Hepatocyte (in vitro differentiated cells): ENCODE measurements at regions not wholly inside any gene's neighbourhood (a gene's known extent, or its start where the extent isn't known, plus 50 kb on each side); places are given as distances from the start of the nearest gene placed in this dataset.

Experiments
- DNase-seq: peaks from one replicate; pipeline ENCODE4 v3.0.0-alpha.2; 2016; ENCODE audit warnings: low spot score
- H2AFZ ChIP-seq: fragments of 200-600 bp; sonication (generic); 2 replicates; pipeline ENCODE4 v1.6.0; 2016; ENCODE audit warnings: antibody characterized with exemption, mild to moderate bottlenecking
- H3K27ac ChIP-seq: fragments of 200-600 bp; sonication (generic); 2 replicates; pipeline ENCODE4 v1.5.1; 2016; ENCODE audit warnings: mild to moderate bottlenecking
- H3K27me3 ChIP-seq: fragments of 200-600 bp; sonication (generic); 2 replicates; pipeline ENCODE4 v1.6.1; 2016
- H3K36me3 ChIP-seq: fragments of 200-600 bp; sonication (generic); replicated peaks from 2 replicates; pipeline ENCODE4 v1.5.1; 2016; ENCODE audit warnings: low read depth; ENCODE audit not compliant: insufficient read depth
- H3K4me1 ChIP-seq: fragments of 200-600 bp; sonication (generic); 2 replicates; pipeline ENCODE4 v1.5.1; 2016; ENCODE audit warnings: mild to moderate bottlenecking, moderate library complexity; ENCODE audit not compliant: insufficient read depth
- H3K4me2 ChIP-seq: fragments of 200-600 bp; sonication (generic); 2 replicates; pipeline ENCODE4 v1.6.0; 2016
- H3K4me3 ChIP-seq: fragments of 200-600 bp; sonication (generic); 2 replicates; pipeline ENCODE4 v1.5.1; 2016; ENCODE audit warnings: mild to moderate bottlenecking
- H3K79me2 ChIP-seq: fragments of 200-600 bp; sonication (generic); 2 replicates; pipeline ENCODE4 v1.6.0; 2017; ENCODE audit warnings: mild to moderate bottlenecking
- H3K9me2 ChIP-seq: fragments of 200-600 bp; sonication (generic); replicated peaks from 2 replicates; pipeline ENCODE4 v1.6.0; 2017; ENCODE audit warnings: mild to moderate bottlenecking; ENCODE audit not compliant: insufficient read depth
- H3K9me3 ChIP-seq: fragments of 200-600 bp; sonication (generic); 2 replicates; pipeline ENCODE4 v1.5.1; 2016; ENCODE audit warnings: low read depth, mild to moderate bottlenecking
- H4K20me1 ChIP-seq: fragments of 200-600 bp; sonication (generic); 2 replicates; pipeline ENCODE4 v1.6.0; 2016; ENCODE audit warnings: mild to moderate bottlenecking; ENCODE audit not compliant: insufficient read depth, poor library complexity, severe bottlenecking
- CTCF ChIP-seq: fragments of 200-600 bp; sonication (generic); IDR thresholded peaks from 2 replicates; pipeline ENCODE4 v1.5.1; 2016; ENCODE audit warnings: antibody characterized with exemption, mild to moderate bottlenecking; ENCODE audit not compliant: poor library complexity
- EZH2 ChIP-seq: fragments of 200-600 bp; sonication (generic); IDR thresholded peaks from 2 replicates; pipeline ENCODE4 v1.6.1; 2016; ENCODE audit warnings: antibody characterized with exemption, mild to moderate bottlenecking, borderline replicate concordance
- EZH2phosphoT487 ChIP-seq: fragments of 200-600 bp; sonication (generic); IDR thresholded peaks from one replicate; pipeline ENCODE4 v1.6.1; 2018; ENCODE audit warnings: antibody characterized with exemption, mild to moderate bottlenecking, low read depth, moderate library complexity; ENCODE audit not compliant: unreplicated experiment, severe bottlenecking
- WGBS: methylation state at CpG from one replicate; pipeline ENCODE4 v1.1.6; 2016; ENCODE audit warnings: low lambda C conversion rate; ENCODE audit errors: missing lambda C conversion rate; 5-methylcytosine and 5-hydroxymethylcytosine counted together

- Histone ChIP-seq H3K79me2 (no peaks in the 10 kb centered on the region), H2AFZ (no peak overlapping the region)
- whole genome bisulfite sequencing: 79% methylated on average over 1 of the region's 1 CpG
Measured at GRCh38 chr14:44803239-44803905, 158.4 kb downstream of the KLHL28 start.

GRCh38 chr14:44798386-44799242, 163.1 kb downstream of the KLHL28 start:
- Histone ChIP-seq H3K4me2 (no peak overlapping the region), H3K36me3 (no peaks in the 10 kb centered on the region), H4K20me1 (no peaks in the 10 kb centered on the region), H3K27me3 (no peaks in the 10 kb centered on the region), H2AFZ (no peak overlapping the region), H3K9me3 (no peaks in the 10 kb centered on the region), H3K79me2 (no peaks in the 10 kb centered on the region), H3K4me1 (peaks cover 9% of the 10 kb centered on the region), H3K4me3 (no peak overlapping the region), H3K9me2 (no peaks in the 10 kb centered on the region), H3K27ac (no peak overlapping the region)
- no peak for DNase-seq
- over 99% methylated on average over 22 of the region's 60 CpGs for WGBS
- no peak for TF ChIP-seq CTCF
- TF ChIP-seq EZH2: no peak
- TF ChIP-seq EZH2phosphoT487: no peak

More at GRCh38 chr14:44803239-44803905, 158.4 kb downstream of the KLHL28 start:
- H3K9me3 ChIP-seq: no peaks in the 10 kb centered on the region
- TF ChIP-seq CTCF: peak; percentile 81
- no peak for TF ChIP-seq EZH2phosphoT487
- H3K27ac ChIP-seq: no peak overlapping the region
- no peaks in the 10 kb centered on the region for H3K36me3 ChIP-seq
- no peak overlapping the region for H3K4me2 ChIP-seq
- no peaks in the 10 kb centered on the region for H3K27me3 ChIP-seq
- no peaks in the 10 kb centered on the region for H4K20me1 ChIP-seq
- no peak overlapping the region for H3K4me3 ChIP-seq
- no peaks in the 10 kb centered on the region for H3K9me2 ChIP-seq
- peak; percentile 58 for DNase-seq
- H3K4me1 ChIP-seq: no peaks in the 10 kb centered on the region

GRCh38 chr14:44795725-44796124, 166.0 kb downstream of the KLHL28 start:
- Histone ChIP-seq H4K20me1 (no peaks in the 10 kb centered on the region), H3K79me2 (no peaks in the 10 kb centered on the region), H3K27me3 (no peaks in the 10 kb centered on the region), H3K4me1 (peaks cover 11% of the 10 kb centered on the region), H3K4me3 (no peak overlapping the region), H3K9me3 (no peaks in the 10 kb centered on the region), H3K27ac (no peak overlapping the region), H3K4me2 (no peak overlapping the region), H3K36me3 (no peaks in the 10 kb centered on the region), H2AFZ (no peak overlapping the region), H3K9me2 (no peaks in the 10 kb centered on the region)
- WGBS: 71% methylated on average over 1 of the region's 1 CpG
- DNase-seq: peak; percentile 26
- TF ChIP-seq EZH2phosphoT487: no peak
- TF ChIP-seq CTCF: no peak
- TF ChIP-seq EZH2: no peak
